Right renal pelvis (tissue), 4 donors: ENCODE measurements at regions not wholly inside any gene's neighbourhood (a gene's known extent, or its start where the extent isn't known, plus 50 kb on each side); places are given as distances from the start of the nearest gene placed in this dataset.

Experiments
- DNase-seq, 4 donors: peaks; one replicate each; pipeline ENCODE4 v3.0.0-alpha.2; 2013; ENCODE audit warnings: low read depth in 4 of 4, low spot score in 3 of 4, missing footprints in 1 of 4

DNA sequence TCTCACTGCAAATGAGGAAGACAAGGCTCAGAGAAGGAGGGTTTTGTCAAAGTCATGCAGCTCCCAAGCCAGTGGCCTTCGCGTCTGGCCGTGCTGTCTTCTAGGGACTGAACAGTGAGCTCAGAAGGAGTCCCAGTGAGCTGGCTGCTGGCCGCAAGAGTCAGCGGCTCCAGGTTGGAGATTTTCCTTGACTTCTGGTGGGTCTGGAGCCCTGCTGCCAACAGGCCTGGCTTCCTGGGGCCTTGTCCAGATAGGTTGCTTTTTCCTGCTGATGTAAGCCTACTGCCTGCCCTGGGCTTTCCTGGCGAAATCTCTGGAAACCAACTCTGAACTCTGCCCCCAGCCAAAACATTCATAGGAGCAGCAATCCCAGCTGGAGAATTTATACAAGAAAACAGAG is 272.7 kb upstream of the CADM1 start:
- no peak for DNase-seq

DNA sequence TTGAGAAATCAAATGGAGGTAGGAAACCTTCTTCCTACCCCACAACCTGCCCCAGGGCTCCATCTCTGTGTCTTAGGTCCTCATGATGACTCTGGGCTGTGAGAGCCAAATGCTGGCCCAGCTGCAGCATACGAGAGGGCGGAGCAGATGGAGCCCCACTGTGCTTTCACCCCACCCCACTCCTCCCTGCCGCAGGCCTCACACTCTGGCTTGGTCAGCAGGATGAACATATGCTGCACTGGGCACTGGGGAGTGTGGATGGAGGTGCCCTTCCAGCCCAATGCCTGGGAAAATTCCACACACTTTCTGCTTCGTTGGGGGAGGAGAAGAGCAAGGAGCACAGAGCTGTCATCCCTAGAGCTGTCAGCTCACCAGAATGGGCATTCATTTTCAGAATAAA is 271.6 kb upstream of the CADM1 start:
- DNase-seq: no peak

DNA sequence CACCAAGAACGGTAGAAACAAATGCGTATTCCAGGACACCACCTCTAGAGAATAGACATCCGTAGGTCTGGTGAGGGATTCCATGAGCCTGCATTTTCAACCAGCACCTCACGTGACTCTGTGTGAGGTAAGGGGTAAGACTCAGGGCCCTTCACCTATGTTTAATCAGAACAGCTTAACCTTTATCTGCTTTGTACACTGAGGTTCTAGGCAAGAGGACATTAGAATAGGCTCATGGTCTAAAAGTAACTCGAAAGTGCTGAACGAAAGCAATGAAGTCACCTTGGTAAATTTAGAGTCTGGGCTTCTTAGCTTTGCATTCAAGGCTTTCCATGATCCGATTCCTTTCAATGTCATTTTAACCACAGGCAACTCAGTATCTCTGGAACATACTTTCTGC is 270.5 kb upstream of the CADM1 start:
- no peak for DNase-seq

DNA sequence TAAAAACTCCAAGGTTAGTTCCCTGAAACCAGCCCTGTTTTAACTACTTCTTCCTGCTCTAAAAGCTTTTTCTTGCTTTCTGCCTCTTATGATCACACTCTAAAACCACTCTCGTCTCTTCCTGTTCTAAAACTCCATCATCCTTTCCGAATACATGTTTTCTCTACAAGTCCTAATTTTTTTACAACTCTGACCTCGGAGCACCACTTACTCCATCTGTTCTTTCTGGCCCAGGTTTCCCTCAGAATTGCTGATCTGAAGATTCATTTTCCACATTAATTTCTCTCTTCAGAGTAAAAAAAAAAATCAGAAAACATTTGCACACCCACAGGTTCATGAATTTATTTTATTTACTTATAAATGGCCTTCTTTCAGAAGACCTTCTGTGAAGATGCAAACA is 265.7 kb upstream of the CADM1 start:
- DNase-seq: no peak

DNA sequence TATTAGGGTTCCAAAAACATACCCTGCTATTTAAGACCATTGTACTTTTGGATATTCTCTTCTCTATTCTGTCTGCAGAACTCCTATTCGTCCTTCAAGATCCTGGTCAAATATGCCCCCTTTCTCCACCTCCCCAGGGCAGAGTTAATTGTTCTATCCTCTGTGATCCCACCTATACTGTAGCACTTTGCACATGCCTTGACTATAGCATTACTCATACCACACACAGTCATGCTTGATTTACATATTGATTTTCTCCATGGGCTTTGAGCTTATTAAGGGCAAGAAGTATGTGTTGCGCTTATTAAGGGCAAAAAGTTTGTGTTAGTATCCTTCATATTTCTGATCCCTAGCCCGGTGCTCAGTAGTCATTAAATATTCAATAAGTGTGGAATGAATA is 263.7 kb upstream of the CADM1 start:
- DNase-seq: no peak

DNA sequence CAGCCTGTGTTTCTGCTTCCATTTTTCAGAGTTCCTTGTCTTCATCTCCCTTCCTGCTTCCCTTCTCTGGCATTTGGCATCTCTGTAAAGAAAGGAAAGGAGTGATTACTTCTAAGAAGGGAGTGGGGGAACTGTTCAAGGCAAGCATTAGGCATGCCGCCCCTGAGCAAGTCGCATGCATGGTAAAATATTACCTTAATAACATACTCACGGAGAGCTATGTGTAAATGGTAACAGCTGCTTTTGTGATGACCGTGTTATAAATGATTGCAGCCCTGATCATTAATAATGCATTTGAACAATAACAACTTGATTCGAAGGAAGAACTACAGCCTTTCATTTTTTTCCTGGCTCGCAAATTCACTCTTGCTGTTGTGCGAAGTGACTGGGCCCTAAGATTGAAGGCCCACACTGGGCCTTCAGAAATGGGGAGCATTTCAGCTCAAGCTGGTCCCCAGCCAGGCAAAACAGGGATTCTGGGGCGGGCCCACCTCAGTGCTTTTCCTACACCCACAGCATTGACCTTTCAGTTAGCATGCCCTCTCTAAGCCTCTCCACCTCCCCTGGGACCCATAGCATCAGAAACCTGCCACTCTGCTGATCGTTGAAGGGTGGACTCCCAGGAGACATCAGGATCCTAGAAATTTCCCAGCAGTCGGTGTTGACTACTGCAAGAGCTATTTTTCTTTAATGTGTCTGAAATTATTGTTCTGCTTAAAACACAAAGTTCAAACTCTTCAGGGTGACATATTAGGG is 263.0 kb upstream of the CADM1 start:
- DNase-seq: no peak

DNA sequence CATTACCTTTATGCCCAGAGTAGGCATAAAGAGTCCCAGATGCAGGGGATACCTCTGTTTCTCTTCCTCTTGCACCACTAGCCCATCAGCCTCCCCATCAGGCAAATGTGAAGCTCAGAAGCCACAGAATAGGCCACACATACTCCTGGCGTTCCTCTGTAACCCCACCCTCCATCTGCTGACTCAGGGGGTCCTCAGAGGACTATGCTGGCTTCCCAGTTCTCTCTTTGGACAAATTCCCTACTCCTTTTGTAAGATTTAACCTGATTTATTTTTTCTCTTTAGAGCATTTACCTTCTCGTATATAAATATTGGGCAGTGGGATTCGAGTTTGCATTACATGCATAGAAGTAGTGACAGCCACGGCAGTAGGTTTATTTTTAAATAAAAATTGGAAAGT is 262.3 kb upstream of the CADM1 start:
- DNase-seq: no peak

DNA sequence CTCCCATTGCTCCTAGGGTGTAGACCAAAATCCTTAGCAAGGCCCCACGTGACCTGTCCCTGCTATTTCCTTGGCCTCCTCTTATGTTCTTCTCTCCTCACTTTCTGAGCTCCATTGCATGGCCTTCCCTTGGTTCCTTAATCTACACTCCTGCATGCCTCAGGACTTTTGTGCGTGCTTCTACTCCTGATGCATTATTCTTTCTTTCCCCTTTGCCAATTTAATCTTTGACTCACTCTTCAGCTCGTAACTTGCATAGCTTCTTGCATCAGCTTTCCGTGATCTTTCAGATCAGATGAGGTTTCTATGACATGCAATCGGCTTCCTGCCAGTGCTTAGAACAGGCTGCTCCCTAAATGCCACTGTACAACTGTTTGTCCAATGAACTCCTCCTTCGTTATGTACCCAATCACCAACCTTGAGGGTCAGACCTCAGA is 261.6 kb upstream of the CADM1 start:
- DNase-seq: no peak

DNA sequence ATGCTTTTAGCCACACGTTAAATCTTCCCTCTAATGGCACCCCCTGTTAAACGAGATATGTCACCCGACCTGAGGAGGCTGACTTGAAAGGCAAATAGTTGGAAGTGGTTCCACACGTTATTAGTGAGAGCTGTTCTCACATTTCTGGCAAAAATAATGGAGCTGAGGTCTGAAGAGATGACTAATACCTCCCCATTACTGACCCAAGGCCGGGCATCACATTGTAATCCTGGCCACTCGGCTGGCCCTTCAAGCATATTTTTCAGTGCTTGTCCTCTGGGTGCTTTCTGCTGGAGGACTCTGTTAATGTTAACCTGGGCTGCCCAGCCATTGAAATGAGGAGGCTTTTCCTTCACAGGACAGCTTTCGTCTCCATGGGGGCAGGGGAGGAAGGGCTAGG is 260.0 kb upstream of the CADM1 start:
- DNase-seq: no peak

DNA sequence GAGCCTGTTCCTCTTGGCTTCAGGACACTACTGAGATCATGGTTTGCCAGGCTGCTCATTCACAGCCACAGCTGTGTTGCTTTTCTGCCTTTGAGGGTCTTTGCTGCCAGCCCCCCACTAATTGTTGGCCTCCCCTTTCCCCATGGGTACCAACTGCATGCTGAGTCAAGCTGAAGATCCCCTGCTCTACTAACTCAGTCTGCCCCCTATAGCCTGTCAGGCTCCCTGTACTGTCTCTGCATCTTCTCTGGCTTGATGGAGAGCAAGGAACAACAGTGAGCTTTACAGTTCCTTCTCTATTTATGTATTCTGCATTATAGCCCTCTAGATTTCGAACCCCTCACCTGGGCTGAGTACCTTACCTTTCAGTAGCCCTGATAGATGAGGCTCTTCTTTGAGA is 257.6 kb upstream of the CADM1 start:
- DNase-seq: no peak

DNA sequence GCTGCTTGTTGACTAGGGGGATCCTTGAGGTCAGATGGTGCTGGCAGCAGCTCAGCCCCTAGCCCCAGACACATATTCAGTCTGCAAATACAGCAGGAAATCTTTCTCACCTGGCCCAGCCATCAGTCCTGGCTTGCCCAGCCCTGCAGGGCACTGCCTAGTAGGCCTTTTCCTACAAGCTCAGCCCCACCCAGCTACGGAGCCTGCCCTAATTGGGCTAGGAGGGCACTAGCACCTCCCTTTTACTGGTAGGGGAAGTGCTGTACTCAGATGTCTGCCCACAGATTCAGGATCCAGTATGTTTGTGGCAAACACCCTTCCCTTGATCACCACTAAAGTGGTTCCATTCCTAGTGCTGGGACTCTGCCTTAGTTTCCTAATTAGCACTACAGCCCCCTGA is 257.1 kb upstream of the CADM1 start:
- DNase-seq: no peak

DNA sequence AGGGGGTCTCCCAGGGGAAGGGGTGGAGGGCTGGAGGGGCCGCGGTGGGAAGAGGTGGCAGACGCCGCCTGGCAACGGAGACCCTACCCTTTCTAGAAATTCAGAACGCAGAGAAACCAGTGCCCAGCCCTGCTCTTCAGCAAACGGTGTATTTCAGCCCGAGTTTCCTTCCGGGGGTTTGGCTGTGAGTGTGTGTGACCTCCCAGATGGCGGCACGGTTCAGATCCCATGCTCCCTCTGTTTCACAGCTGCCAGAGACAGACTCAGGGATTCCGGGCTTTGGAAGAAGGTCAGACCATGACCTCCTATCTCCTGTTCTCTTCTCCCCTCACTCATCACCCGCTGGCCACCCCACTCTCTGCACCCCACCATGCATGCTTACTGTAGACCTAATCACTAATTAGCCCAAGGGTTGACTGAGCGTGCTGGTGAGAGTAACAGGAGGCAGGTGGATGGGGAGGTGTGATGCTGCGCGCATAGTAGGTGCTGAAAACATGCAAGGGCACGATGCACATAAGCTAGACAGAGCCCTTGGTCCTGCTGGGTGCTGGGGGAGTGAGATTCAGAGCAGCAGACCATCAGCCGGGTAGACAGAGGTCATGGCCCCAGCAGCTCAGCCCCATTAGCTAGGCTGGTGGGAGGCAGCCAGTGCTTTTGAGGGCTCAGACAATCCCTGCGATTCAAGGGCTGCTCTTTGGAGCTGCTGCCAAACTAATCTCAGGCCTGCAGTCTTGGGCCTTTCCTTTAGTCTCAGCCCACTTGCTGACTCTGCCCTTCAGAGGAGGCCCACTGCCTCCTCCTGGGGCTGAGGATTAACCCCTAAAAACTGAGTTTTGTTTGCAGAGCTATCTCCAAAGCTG is 256.5 kb upstream of the CADM1 start:
- peak in 1 of 4 donors; percentile 29 for DNase-seq

DNA sequence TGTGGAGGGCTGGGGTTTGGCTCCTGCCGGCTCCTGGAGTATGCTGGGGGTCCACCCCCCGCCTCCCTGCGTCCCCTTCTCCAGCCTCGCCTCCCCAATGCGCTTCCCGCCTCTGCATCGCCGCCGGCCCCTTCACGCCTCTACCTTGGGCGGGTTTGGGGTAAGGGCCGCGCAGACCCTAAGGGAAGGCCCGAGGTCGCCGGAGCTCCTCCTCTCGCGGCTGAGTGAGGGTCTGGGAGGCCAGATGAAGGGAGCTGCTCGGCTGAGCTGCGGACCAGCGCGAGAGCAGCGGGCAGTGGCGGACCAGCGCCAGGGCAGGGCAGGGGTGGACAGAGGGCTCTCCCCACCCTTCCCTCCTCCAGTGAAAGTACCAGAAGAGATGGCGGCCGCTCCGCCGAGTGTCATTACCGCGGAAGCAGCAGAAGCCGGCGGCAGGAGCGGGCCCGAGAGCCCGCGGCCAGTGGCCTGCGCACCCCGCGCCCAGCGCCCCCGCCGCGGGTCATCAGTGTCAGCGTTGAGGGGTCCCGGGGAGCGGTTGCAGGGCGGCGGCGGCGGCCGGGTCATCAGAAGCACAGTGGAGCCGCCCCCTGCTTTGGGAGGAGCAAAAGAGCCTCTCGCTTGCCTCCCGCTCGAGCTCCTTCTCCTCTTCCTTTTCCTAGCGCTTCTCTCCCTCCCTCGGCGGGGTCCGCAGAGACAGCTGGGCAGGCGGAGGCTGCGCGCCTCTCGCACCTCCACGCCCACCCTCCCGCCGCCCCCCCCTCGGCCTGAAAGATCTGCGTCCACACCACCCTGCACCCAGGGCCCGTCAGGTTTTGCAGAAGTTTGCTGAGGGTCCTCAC is 255.6 kb upstream of the CADM1 start:
- DNase-seq: peak in 1 of 4 donors; percentile 29

DNA sequence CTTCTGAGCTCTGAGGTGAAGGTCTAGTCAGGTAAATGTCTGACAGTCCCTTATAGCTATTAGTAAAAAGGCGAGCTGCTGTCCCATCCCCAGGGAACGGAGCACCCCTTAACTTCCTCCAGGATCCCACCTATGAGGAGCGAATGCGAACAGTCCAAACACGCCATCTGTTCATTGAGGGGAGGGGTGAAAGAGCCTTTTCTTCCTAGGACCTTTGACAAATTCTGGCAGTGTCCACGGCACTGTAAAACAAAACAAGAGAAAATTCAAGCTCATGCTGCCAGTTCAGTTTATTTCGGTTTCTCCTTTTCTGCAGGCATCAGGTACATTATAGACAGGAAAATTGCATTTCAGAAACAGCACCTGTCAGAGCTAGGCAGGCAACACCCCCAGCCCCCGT is 253.8 kb upstream of the CADM1 start:
- DNase-seq: no peak

DNA sequence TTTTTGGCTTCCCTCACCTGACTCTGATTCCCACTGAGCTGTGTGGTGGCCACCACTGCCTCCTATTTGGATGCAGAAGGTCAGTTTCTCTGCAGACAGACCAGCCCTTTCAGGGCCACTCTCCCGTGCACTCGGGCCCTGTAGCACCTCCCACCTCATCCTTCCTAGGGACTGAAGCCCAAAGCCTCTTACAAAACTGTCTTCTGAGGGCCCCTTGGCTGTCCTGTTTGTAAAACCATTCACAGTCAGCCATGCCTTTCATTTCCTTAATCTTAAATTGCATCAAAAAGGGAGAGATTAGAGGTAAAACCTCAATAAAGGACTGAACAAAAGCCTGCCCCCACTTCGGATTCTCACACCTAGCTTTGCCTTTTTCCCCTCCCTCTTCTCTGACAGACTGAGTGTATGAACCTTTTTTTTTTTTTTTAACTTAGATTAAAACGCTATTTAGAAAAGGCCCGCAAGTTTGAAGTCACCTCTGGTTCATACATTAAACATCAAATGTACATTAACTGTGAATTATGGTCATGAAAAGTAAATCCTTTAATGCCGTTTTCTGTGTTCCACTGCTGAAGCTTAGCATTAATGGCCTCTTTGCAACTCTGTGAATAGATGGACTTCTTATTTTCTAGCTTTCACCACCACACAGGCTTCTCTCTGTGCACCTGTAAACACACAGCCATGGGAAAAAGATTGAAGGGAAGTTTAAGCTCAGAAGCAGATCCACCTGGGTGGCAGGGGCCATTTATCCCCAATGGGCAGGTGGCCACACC is 247.2 kb upstream of the CADM1 start:
- no peak for DNase-seq

DNA sequence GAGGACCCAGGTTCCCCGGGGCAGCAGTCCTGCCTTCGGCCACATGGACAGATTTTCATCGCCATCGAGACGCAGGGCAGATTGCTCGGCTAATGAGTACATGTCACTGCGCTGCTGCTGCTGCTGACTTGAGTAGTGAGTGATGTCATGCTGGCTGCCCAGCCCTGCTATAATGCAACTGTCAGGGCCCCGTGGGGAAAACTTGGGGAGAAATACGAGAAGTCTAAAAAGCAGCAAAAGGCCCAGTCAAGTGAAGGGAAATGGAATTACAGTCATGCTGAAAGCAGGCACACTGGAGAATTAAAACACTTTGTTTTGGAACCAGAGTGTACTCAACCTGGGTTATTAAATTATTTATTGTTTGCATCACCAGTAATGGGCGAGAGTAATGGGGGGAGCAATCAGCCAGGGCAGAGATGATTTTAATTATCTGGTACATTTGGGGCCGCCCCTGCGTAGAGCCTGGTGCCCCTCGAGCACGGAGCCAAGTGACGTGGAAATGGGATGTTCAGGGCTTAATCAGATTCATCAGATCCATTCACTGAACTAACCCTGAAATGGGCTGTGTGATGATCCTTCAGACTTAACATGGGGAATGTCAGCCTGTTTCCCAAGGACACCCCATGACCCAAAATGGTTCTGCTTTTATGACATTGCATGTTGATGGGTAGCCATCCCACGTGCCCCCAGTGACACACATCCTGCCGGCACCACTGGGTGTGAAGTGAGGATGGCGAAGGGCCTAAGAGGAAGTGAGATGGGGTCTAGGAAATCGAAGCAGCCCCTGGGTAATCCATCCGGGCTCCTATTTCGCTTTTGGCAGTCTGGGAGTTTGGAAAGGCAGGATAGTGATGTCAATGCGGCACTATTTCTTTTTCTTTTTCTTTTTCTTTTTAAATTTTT is 241.6 kb upstream of the CADM1 start:
- no peak for DNase-seq

DNA sequence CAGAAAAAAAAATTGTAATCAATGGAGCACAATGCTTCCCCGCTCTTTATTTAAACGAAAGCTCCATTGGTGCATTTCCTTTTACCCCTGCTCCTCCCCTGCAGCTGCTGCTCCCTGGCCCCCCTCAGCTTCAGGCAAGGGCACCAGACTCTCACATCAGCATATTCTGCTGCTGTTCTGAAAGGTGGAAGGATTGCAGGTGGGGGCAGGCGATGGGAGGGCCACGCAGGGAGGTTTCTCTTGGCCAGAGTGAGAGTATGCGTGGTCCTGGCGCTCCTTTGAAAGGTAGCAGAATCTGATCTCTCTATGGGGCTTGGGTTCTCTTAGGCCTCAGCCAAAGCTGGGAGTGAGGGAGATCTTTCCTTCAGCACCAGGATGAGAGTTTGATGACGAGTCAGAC is 240.9 kb upstream of the CADM1 start:
- DNase-seq: no peak

DNA sequence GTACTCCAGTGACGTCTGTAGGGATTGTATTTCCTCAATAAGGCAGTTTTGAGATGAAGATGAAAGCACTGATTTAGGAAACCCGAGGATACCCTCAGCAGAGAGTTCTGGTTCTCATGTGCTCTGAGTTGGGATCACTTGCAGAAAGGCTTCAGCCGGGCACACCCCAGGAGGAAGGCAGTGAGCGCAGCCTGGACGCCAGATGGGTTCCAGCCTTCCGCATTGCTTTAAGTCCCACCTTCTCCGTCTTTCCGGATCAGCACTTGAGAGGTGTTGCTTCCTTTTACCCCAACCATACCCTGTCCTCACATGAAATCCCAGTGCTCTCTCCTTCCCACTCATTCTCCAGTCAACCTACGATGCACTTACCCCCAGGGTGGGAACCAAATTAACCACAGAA is 239.5 kb upstream of the CADM1 start:
- DNase-seq: no peak

DNA sequence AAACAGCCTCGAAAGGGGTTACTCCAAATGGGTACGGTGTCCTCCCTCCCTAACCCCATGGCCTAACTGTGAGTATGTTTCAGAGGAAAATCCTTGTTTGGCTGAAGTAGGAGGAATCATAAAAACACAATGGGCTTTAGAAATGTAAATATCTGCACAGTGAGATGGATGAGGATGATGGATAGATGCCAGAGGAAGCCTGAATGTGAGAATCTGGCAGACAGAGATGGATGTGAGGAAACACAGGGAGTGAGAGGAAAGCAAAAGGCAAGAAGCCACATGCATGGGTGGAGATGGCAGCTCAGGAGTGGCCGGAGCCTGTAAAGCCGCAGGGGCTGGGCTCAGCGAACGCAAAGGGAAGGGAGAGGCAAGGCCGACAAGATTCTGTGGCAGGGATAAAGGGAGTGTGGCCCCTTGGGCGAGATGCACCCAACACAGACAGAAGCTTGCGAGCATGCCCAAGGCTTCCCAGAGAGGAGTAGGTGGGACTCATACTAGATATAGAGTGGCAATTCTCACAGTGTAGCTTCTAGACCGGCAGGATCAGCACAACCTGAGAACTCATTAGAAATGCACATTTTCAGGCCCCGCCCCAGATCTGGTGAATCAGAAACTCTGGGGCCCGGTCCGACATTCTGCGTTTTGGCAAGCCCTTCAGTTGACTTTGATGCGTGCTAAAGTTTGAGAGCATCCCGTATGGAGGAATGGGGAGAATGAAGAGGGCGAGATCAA is 237.3 kb upstream of the CADM1 start:
- DNase-seq: no peak
